Lower leg skin (tissue), 4 donors: ENCODE measurements at regions not wholly inside any gene's neighbourhood (a gene's known extent, or its start where the extent isn't known, plus 50 kb on each side); places are given as distances from the start of the nearest gene placed in this dataset.

Source experiments
- DNase-seq, 2 donors: peaks; one replicate each; pipeline ENCODE4 v3.0.0-alpha.2; 2019; ENCODE audit warnings: low spot score in 2 of 2
- H3K4me3 ChIP-seq: fragments of 200-600 bp; sonication (generic); 2 replicates; pipeline ENCODE4 v1.5.1; 2017; ENCODE audit warnings: mild to moderate bottlenecking, low read depth; ENCODE audit not compliant: poor library complexity, severe bottlenecking
- POLR2A ChIP-seq, 2 donors: fragments of 450-650 bp; IDR thresholded peaks; one replicate each; pipeline ENCODE4 v1.6.1; 2016 to 2017; ENCODE audit warnings: antibody characterized with exemption in 2 of 2, mild to moderate bottlenecking in 1 of 2, moderate library complexity in 1 of 2
- WGBS, 2 donors: methylation state at CpG; one replicate each; pipeline ENCODE4 v1.1.5; 2018; 5-methylcytosine and 5-hydroxymethylcytosine counted together
- intact Hi-C: fragments of 100-400 bp; cut with DNase I; formaldehyde crosslinking; loops from one replicate; pipeline ENCODE4 v1.15.0; 2023; ENCODE audit warnings: low total_unique reads
- TF ChIP-seq, protein P1 (sequence below), 3 donors: fragments of 450-650 bp; IDR thresholded peaks; one replicate each; pipeline ENCODE4 v1.5.1; 2016; ENCODE audit warnings: antibody characterized with exemption in 3 of 3, mild to moderate bottlenecking in 3 of 3, moderate library complexity in 2 of 3

DNA sequence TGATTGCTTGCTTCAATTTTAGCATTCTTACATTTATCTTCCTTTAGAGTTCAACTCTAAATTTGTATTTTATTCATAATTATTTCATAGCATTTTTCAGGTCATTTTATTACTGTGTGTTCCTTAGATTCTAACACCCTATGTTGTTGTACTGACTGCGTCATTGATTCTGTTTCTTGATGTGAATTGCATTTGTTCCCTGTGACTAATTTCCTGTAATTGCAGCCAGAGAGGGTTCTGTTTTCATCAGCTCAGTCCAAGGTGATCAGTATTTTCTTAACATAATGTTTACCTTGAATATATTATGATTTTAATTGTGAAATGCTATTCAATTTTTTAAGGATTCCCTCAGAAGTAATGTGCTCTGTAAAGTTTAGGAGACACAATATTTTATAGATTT is 970.2 kb upstream of the PIK3C3 start:
- WGBS, 2 donors = 57 to 69% methylated on average over 1 of the region's 1 CpG
- no peak for DNase-seq
- intact Hi-C loops = no loop called here
- TF ChIP-seq, protein P1, sequence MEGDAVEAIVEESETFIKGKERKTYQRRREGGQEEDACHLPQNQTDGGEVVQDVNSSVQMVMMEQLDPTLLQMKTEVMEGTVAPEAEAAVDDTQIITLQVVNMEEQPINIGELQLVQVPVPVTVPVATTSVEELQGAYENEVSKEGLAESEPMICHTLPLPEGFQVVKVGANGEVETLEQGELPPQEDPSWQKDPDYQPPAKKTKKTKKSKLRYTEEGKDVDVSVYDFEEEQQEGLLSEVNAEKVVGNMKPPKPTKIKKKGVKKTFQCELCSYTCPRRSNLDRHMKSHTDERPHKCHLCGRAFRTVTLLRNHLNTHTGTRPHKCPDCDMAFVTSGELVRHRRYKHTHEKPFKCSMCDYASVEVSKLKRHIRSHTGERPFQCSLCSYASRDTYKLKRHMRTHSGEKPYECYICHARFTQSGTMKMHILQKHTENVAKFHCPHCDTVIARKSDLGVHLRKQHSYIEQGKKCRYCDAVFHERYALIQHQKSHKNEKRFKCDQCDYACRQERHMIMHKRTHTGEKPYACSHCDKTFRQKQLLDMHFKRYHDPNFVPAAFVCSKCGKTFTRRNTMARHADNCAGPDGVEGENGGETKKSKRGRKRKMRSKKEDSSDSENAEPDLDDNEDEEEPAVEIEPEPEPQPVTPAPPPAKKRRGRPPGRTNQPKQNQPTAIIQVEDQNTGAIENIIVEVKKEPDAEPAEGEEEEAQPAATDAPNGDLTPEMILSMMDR (IDR thresholded peaks at IDR 0.05) = no peak
- no peak for TF ChIP-seq POLR2A (IDR thresholded peaks at IDR 0.05)
- no peak overlapping the region for H3K4me3 ChIP-seq

DNA sequence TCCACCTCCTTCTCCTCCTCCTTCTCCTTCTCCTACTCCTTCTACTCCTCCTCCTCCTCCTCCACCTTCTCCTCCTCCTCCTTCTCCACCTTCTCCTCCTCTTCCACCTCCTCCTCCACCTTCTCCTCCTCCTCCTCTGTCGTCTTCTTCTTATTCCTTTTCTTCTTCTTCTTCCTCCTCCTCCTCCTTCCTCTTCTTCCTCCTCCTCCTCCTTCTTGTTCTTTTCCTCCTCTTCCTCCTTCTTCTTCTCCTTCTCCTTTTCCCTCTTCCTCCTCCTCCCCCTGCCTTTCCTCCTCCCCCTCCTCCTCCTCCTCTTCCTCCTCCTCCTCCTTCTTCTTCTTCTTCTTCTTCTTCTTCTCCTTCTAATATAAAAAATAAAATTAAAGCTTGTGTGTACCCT is 971.2 kb upstream of the PIK3C3 start:
- intact Hi-C loops = no loop called here
- TF ChIP-seq POLR2A (IDR thresholded peaks at IDR 0.05) = no peak
- TF ChIP-seq, protein P1 (IDR thresholded peaks at IDR 0.05) = no peak
- DNase-seq = no peak
- H3K4me3 ChIP-seq = no peak overlapping the region
- WGBS, 2 donors = 77 to 88% methylated on average over 1 of the region's 1 CpG

DNA sequence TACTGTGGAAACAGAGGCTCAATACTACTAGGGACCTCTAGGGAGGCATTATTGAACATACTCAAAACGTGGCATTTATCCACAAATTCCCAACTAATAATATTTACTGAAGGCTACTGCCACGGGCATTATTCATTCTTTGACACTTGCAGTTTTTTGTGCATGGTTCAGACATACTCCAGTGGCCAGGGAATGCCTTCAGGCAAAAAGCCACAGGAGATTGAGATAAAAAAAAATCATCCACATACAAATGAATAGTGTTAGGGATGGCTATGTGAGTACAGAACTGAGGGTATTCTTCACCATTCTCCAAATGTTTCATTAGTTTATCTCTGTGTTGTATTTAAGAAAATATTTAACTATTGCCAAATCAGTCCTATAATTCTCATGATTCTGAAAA is 974.9 kb upstream of the PIK3C3 start:
- TF ChIP-seq, protein P1 (IDR thresholded peaks at IDR 0.05) = no peak
- TF ChIP-seq POLR2A (IDR thresholded peaks at IDR 0.05) = no peak
- DNase-seq = no peak
- no peak overlapping the region for H3K4me3 ChIP-seq
- 24 to 43% methylated on average over 2 of the region's 2 CpGs for WGBS, 2 donors
- intact Hi-C loops = no loop called here

DNA sequence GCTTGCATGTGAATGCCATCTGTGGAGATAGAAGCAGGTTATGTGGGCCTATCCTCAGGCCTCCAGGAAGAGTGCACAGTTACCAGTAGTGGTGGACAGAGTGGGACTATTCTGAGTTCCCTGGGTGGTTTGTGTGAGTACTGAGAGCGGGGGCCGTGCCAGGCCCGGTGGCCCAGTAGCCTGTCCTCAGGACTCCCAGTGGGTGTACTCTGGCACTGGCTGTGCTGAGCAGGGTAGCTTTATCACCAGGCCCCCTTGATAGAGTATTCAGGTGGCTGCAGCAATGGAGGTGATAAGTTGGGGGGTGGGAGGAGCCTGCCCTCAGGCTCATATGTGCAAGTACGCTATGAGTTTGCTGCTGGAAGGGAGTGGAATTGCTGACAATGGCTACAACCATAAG is 979.0 kb upstream of the PIK3C3 start:
- intact Hi-C loops = no loop called here
- peak in 1 of 2 donors; percentile 71 for DNase-seq
- no peak overlapping the region for H3K4me3 ChIP-seq
- 93 to 95% methylated on average over 4 of the region's 4 CpGs for WGBS, 2 donors
- no peak for TF ChIP-seq POLR2A (IDR thresholded peaks at IDR 0.05)
- TF ChIP-seq, protein P1 (IDR thresholded peaks at IDR 0.05) = no peak

DNA sequence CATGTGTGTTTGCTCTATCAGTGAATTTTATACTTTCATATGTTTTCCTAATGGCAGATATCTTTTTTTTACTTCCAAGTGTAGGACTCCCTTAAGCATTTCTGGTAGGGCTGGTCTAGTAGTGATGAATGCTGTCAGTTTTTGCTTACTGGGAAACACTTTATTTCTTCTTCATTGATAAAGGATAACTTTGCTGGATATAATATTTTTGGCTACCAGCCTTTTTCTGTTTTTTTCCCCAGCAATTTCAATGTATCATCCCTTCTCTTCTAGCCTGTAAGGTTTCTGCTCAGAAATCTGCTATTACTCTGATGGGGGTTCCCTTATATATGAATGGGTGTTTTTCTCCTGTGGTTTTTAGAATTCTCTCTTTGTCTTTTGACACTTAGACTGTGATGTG is 980.6 kb upstream of the PIK3C3 start:
- DNase-seq = no peak
- H3K4me3 ChIP-seq = no peak overlapping the region
- intact Hi-C loops = no loop called here
- TF ChIP-seq, protein P1 (IDR thresholded peaks at IDR 0.05) = no peak
- no peak for TF ChIP-seq POLR2A (IDR thresholded peaks at IDR 0.05)

DNA sequence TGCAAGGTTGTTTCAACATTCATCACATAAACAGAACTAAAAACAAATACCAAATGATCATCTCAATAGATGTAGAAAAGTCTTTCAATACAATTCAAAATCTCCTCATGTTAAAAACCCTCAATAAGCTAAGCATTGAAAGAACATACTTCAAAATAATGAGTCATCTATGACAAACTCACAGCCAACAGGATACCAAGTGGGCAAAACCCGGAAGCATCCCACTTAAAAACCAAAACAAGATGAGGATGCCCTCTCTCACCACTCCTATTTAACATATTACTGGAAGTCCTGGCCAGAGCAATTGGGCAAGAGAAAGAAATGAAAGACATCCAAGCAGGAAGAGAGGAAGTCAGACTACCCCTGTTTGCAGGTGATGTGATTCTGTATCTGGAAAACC is 992.2 kb upstream of the PIK3C3 start:
- no peak for DNase-seq
- TF ChIP-seq, protein P1 (IDR thresholded peaks at IDR 0.05) = no peak
- TF ChIP-seq POLR2A (IDR thresholded peaks at IDR 0.05) = no peak
- intact Hi-C loops = no loop called here
- 78 to 91% methylated on average over 1 of the region's 1 CpG for WGBS, 2 donors
- H3K4me3 ChIP-seq = no peak overlapping the region
